Upper lobe of left lung (tissue), 4 donors: ENCODE measurements at regions not wholly inside any gene's neighbourhood (a gene's known extent, or its start where the extent isn't known, plus 50 kb on each side); places are given as distances from the start of the nearest gene placed in this dataset.

Experiments
- CTCF ChIP-seq, 6 experiments: fragments of 450-650 bp in 4 of 6; fragments of 200-600 bp in 2 of 6; sonication (generic) in 2 of 6; IDR thresholded peaks; one replicate each; pipeline ENCODE4 v1.5.1; 2016 to 2019; ENCODE audit warnings: antibody characterized with exemption in 6 of 6
- EP300 ChIP-seq, 4 donors: sonication (generic); formaldehyde crosslinking; IDR thresholded peaks; one replicate each; pipeline ENCODE4 v1.5.1; 2017; ENCODE audit warnings: antibody characterized with exemption in 4 of 4, control low read depth in 2 of 4
- POLR2A ChIP-seq, 4 donors: fragments of 450-650 bp; IDR thresholded peaks; one replicate each; pipeline ENCODE4 v1.5.1; 2016 to 2017; ENCODE audit warnings: antibody characterized with exemption in 4 of 4, mild to moderate bottlenecking in 2 of 4
- POLR2AphosphoS5 ChIP-seq, 2 donors: sonication (generic); formaldehyde crosslinking; IDR thresholded peaks; one replicate each; pipeline ENCODE4 v1.5.1; 2017; ENCODE audit warnings: antibody characterized with exemption in 2 of 2

GRCh38 chr10:117669122-117669521, 126.6 kb downstream of the EMX2 start:
- TF ChIP-seq CTCF (IDR thresholded peaks at IDR 0.05) (no peak), POLR2A (IDR thresholded peaks at IDR 0.05) (no peak), POLR2AphosphoS5 (IDR thresholded peaks at IDR 0.05) (no peak), EP300 (IDR thresholded peaks at IDR 0.05) (no peak)
